B cell (primary cell): ENCODE measurements at regions not wholly inside any gene's neighbourhood (a gene's known extent, or its start where the extent isn't known, plus 50 kb on each side); places are given as distances from the start of the nearest gene placed in this dataset.

ENCODE experiments used
- CTCF ChIP-seq: fragments of 200-600 bp; IDR thresholded peaks from one replicate; pipeline ENCODE4 v1.8.0; 2022; ENCODE audit warnings: antibody characterized with exemption, mild to moderate bottlenecking
- EZH2 ChIP-seq: IDR thresholded peaks from 2 replicates; pipeline ENCODE4 v1.6.1; 2012; ENCODE audit warnings: borderline replicate concordance, low read depth, mild to moderate bottlenecking, moderate library complexity, low read length; ENCODE audit not compliant: insufficient read depth, poor library complexity, severe bottlenecking

DNA sequence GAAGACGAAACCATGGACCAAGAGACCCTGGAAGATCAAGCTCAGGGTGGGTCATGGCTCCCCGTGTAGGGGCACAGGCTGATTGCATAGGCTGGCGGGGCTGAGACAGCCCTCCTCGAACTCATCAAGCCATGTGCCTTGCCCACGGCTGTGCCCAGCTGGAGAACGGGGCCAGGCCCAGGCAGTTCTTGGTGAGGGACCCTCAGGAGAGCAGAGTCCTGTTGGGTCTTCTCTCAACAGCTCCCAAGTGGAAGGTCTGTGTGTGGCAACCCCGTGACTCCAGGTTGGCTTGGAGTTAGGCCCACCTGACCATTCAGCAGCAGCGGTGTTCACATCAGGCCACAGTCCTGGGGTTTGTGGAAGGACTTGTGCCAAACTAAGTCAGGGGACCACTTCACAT, 276.5 kb downstream of the QKI start:
- no peak for TF ChIP-seq EZH2
- TF ChIP-seq CTCF: no peak
